TTC549 (cell line): ENCODE measurements at regions not wholly inside any gene's neighbourhood (a gene's known extent, or its start where the extent isn't known, plus 50 kb on each side); places are given as distances from the start of the nearest gene placed in this dataset.
"Not testable (repeated sequence)": the region's sequence is repeated elsewhere in the genome, so short reads cannot be mapped to it uniquely, and the experiment has no call there.

Experiments
- FAIRE-seq: peaks from 2 replicates; lab custom pipeline; 2012; peaks lifted over from hg19 to GRCh38; lab: Jason Lieb, UNC

DNA sequence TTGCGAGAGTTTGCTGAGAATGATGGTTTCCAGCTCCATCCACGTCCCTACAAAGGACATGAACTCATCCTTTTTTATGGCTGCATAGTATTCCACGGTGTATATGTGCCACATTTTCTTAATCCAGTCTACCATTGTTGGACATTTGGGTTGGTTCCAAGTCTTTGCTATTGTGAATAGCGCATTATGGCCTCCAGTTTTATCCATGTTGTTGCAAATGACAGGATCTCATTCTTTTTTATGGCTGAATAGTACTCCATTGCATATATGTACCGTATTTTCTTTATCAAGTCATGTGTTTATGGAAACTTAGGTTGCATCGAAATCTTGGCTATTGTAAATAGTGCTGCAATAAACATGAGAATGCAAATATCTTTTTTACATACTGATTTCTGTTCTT lies 266.1 kb upstream of the STXBP6 start:
- FAIRE-seq = not testable (repeated sequence)

DNA sequence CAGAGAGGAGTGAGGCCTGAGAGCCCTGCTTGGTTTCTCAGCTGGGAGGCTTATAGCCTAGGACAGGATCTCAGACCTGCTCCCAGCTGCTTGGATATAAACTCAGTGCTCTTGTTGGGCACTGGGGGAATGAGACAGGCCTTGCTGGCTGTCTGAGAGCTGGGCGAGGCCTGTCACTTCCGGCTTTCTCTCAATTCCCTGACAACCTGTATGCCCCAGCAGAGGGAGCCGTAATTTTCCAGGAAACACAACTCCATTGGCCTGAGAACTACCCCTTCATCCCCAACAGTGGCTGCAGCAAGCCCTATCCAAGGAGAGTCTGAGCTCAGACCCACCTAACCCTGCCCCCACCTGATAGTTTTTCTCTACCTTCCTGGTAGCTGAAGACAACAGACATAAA lies 258.3 kb upstream of the STXBP6 start:
- FAIRE-seq = no peak

DNA sequence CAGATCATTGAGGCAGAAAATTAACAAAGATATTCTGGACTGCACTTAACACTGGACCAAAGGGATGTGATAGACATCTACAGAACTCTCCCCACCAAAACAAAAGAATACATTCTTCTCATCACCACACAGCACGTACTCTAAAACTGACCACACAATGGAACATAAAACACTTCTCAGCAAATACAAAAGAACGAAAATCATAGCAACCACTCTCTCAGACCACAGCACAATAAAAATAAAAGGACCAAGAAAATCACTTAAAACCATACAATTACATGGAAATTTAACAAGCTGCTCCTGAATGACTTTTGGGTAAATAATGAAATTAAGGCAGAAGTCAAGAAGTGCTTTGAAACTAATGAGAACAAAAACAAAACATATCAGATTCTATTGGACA lies 254.0 kb upstream of the STXBP6 start:
- no peak for FAIRE-seq

DNA sequence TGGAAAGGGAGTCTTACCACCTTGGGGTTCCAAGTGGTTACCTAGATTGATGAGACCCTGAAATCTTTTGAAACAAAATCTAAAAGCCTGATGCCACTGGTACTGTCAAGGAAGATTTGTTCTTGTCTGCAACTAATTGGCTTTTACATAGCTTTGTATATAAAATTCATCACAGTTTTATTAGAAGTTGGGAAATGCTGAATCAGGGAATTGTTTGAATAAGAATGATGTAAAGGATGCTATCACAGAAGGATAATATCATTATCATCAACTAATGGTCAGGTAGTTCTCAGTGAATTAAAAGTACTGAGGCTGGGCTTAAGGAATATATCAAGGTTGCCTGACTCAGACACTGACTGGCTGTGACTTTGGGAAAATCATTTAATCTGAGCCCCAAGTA lies 248.3 kb upstream of the STXBP6 start:
- no peak for FAIRE-seq

DNA sequence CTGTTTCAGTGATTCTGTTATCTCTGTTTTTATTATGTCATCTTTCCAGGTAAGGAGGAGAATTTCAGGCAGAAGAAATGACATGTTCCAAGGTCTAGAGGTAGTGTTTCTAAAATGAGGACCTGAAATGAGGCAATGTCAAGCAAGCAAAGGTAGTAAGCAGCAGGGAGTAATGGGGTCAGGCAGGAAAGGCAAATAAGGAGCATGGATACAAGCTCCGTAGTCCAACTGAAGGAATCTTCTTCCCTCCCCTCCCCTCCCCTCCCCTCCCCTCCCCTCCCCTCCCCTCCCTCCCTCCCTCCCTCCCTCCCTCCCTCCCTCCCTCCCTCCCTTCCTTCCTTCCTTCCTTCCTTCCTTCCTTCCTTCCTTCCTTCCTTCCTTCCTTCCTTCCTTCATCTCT lies 240.2 kb upstream of the STXBP6 start:
- not testable (repeated sequence) for FAIRE-seq

DNA sequence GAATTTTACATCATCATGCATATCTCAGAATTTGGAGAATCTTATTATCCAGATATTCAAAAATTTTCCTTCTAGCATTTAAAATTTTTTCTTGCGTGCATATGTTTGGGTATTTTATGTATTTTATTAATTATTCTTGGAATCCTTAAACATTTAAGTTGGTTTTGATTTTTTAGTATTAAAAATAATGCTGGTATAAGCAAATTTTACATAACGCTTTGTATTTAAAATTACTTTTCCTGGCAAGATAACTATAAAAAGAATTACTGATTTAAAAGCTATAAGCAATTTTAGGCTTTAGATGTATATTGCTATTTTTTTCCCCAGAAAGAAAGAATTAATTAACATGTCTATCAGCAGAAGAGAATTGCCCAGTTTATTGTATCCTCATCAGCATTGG lies 224.6 kb upstream of the STXBP6 start:
- FAIRE-seq = no peak

DNA sequence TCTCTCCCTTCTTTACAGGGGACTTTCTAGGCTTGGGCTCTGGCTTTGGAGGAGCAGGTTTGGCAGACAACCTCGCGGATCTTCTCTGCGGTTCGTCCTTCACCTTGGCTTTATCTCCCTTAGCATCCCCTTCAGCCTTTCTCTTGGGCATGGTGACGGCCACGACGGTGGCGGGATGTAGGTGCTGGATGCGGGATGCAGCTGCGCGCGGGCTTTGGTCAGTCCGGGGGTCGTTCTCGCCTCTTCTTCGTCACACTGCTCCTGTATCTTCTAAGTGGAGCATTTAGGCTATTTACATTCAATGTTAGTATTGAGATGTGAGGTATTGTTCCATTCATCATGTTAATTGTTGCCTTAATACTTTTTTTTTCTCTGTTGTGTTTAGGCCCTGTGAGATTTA lies 217.2 kb upstream of the STXBP6 start:
- no peak for FAIRE-seq

DNA sequence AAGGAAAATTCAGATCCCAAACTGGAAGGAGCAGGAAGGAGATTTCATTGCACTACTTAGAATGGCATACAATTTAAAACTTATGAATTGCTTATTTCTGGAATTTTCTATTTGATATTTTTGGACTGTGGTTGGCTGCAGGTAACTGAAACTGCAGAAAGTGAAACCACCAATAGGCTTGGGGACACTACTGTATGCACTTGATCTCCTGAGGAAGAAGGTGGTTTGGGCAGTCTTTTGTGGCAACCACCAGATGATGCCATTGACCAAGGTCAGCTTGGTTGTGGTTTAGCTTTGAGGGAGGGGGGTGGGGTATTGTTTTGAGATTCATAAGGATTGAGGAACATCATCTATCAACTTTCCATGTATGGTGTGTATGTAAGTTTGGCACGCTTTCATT lies 209.5 kb upstream of the STXBP6 start:
- FAIRE-seq = no peak

DNA sequence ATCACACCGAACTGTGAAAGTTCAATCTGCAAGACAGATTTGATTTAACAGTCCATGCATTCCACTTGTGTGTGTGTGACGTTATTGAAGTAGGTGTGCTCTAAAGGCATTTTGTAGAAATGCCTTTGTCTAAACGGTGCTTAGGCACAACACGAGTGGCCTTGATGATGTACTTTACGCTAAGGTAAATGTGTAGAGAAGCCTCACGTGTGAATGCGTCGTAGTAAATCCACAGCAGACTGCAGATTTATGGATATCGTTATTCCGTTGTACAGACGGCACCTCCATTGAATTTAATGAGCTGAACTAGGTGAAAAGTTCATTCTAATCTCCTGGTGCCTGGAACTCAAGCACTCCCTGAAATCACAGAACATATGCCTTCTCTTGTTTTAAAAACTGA lies 202.8 kb upstream of the STXBP6 start:
- FAIRE-seq = no peak

DNA sequence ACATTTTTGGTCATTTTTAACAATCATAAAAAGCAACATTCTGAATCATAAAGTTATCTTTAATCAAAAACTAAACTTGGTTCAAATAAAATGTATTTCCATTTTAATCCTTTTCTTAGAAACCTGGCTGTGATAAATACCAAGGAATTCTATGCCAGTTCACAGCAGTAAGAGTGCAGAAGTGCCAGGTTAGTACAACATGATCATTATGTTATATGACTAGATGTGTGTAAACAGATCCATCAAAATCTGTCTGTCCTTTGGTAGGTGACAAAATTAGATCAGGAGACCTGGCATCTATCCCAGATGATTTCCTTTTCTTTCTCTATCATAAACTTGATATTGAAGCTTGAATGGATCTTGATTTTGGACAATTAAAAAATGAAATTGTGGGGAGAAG lies 200.6 kb upstream of the STXBP6 start:
- no peak for FAIRE-seq

DNA sequence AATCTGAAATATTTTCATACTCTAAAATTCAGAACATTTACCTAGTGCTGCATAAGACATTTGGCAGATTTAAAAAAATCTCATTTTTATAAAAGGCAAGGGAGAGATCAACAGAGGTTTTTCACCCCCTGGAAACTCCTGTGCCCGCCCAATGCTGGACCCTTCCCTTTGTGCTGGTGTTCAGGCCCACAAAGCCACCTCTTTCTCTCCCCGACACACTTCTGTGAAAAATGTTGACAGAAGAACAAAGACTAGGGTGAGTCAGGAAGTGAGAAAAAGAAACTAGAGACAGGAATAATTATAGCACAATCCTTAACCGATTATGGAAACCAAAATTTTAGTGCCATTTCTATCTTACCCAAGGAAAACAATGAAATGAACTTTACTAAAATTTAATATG lies 197.7 kb upstream of the STXBP6 start:
- FAIRE-seq = no peak

DNA sequence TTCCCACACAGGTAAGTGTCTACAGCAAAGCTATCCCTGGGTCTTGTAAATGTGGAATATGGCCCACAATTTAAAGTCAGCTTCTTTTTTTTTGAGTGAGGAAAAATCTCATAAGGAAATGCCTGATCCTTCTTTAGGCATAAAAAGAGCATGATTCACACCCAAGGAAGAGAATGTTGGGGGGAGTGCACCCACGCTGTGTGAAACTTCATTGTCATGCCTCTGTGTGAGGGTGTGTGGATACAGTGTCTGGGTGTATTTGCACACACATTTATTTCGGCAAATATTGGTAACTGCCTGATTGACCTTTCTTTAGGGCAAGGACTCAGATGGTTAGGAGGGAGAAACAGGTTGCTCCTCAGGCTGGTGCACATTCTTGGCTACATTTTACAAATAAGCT lies 196.8 kb upstream of the STXBP6 start:
- no peak for FAIRE-seq

DNA sequence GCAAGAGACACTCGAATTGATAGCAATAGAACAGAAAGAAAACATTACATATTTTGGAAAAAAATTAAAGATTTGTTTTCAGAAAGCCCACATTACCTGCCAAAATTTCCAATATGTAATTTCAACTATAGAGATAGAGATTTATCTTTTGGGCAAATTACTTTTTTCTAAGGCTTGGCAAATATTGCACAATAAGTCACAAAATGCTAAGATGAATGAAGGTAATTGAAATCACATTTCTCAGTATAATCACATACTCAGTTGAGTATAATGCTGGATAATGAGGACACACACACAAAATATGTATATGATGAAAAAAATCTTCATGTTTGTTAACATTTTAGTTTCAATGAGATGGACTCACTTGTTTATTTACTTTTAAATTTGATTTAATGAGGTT lies 189.2 kb upstream of the STXBP6 start:
- no peak for FAIRE-seq

DNA sequence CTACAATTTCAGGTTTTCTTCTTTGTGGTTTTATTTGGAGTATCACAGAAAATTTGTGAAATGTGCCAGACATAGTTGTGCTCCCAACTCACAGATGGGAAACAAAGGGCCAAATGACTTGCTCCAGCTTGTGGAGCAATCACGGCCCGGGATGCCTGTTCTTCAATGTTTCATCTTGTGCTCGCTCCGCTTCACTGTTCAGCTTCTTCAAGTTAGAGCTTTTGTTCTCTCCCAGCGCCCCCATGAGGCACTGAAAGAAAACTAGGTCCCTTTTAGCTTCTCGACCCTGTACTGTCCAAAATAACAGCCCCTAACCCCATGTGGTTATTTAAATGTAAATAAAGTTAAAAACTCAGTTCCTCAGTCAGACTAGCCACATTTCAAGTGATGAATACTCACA lies 187.9 kb upstream of the STXBP6 start:
- no peak for FAIRE-seq

DNA sequence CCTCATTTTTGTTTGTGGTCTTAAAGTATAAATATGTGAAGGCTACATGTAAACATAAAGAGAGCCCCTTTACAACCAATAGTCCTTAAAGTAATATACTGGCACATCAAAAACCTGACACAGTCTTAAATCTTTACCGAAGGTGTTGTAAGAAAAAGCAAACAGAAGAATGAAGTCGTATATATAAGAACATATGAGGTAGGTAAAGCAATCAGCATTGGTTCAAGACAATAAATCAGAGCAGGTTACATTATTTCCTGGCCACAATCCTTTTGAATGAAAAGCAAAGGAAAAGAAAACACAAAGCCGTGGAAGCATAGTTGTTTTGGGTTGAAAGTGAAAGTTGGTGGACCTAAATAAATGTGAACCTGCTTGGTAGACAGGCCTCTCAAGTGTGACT lies 183.7 kb upstream of the STXBP6 start:
- no peak for FAIRE-seq

DNA sequence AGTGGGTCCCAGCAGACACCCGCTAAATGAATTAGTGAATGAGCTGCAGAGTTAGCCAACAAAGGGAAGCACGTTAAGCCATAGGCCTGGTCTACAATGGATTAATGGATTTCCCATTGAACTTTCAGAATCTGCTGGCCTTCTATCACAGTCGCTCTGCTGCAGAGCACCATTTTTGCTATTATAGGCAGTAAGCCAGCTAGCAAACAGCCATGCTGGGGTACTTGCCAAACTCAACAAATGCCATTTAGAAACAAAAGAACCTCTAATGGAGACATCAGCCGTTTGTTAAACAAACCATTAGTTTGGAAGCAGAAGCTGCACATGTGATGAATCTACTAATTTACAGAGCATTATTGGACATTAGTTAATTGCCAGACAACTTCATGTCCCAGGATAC lies 181.1 kb upstream of the STXBP6 start:
- FAIRE-seq = no peak

DNA sequence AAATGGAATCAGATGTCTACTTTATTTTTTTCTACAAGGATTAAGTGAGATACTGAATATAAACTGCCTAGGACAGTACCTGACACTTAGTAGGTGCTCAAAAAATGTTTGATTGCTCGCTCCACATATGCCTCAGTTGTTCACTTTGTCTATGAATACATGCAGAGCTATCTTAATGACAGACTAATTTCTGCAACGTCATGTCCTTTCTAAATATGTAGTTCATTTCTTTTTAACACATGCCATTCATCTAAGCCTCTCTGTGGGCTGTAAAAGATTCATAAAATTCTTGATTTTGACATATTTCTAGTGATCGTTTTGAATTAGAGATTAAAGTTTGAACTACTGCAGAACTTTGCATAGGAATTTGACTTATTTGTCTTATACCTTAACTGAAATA lies 176.3 kb upstream of the STXBP6 start:
- FAIRE-seq = no peak

DNA sequence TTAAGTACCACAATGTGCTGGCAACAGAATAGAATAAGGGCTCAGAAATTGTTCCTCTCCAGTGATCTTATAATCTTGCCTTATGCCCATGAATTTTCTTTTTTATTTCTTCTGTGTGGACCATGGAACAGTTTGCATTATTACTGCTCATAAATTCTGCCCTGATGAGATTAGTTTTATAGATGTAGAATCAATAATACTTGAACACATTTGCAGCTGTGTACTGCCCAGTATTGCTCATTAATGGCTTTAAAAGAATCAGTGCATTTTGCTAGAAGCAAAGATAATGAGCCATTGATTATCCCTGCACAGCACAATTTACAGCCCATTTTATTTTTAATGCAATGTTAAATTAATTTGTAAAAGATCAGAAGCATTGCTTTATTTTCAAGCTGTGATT lies 172.3 kb upstream of the STXBP6 start:
- no peak for FAIRE-seq

DNA sequence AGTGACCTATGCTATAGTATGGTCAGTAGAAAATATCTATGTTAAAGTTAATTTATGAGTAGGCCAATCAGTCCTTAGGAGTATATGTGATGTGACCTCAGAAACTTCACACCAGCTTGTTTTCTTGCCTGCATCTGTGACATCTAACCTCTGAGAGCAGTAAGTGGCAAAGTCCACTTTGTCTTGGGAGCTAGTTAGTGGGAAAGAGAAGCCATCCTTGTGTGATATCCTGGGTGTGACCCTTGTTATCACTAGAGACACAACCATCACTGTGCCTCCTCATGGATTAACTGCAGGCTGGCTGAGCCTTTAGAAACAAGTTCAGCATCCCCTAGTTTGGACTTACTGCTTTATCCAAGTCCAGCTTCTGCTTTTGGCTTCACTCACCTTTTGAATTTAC lies 170.6 kb upstream of the STXBP6 start:
- FAIRE-seq = no peak

DNA sequence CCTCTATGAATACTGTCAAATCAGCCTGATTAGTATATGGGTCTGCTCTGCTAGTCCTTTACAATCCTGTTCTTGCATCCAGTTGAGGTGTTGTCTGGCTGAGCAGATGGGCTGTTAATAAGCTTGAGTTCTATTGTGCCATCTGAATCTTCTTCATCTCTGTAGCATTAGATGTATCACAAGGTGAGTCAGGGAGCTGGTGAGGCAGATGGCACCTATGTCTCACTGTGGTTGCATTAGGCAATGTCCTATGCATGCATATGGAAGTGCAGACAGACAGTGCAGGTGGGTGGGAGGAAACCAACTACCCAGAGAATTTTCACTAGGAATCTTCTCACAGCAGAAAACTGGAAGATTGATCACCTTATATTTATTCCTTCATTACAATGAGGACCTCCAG lies 165.7 kb upstream of the STXBP6 start:
- FAIRE-seq = no peak

DNA sequence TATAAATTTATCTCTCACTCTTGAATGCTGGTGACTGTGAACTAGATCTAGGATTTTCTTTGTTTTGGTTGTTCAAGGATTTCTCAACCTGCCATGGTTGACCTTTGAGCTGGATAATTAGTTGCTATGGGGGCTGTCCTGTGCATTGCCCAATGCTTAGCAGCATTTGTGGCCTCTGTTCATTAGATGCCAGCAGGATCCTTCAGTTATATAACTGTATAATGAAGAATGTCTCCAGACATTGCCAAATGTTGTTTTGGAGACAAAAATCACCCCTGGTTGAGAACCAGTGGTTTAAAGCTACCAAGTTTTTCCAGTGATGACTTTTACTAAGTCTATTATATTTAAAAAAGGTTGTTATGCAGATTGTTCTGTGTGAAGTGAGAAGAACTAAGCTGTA lies 147.9 kb upstream of the STXBP6 start:
- no peak for FAIRE-seq

DNA sequence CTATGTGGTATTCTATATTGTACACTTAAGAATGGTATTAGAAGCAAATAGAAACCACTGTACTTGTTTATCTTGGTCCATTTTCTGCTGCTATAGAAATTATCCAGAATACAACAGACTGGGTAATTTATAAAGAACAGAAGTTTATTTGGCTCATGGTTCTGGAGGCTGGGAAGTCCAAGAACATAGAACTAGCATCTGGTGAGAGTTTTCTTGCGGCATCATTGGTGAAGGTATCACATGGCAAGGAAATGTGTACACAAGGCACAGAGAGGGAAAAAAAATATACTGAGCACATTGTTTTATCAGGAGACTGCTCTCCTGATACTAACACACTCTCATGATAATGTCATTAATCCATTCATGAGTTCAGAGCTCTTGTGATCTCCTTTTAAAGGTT lies 130.3 kb upstream of the STXBP6 start:
- FAIRE-seq = no peak

DNA sequence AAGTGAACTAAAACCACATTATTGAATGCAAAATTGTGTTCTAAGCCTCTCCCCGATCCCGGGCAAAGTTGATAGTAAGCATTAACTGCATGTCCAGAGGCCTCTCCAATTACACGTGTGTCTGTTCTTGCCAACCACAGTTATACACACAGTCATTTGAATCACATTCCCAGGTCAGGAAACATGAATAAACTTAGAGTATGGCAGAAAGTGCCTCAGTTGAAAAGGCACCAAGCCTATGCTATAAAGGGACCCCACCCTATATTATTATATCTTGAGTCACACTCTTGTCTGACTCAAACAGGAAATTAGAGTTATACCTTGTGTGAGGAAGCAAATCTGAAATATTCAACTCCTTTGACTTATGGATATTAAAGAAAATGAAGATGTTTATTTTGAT lies 128.3 kb upstream of the STXBP6 start:
- FAIRE-seq = no peak

DNA sequence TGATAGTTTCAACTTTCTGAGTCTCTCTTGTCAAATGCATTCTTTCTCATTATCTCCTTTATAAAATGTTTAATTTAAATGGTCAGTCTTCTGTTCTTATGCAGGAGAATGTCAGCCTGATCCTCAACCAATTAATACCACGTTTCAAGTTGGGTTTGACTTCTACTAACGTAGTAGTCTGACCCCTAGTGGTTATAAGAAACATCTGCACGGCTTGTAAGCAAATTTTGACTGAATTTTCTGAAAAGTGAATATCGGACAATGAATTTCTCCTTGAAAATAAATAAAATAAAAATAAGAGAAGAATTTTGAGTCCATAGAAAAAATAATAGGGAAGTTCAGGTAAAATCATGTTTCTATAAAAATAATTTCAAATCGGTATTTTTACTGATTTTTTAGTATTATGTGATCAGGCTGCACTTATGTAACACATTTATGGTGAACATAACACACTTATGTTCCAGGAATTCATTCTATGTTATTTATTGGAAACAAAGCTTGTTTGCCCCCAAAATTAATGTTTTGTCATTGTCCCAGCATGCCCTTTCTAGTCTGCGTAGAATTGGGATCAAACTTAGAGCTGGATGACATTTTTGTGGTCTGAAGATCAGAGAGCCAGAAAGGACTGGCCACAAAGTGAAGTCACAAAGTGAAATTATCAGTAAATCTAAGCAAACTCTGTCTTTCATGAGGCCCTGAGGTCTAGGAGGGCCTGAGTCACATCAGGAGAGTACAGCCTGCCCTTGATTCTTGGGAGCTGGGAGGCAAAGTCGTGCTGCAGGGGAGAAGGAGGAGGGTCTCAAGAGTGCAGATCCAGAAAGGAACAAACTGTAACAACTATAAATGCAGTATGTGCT lies 101.2 kb upstream of the STXBP6 start:
- FAIRE-seq = peak; percentile 90

DNA sequence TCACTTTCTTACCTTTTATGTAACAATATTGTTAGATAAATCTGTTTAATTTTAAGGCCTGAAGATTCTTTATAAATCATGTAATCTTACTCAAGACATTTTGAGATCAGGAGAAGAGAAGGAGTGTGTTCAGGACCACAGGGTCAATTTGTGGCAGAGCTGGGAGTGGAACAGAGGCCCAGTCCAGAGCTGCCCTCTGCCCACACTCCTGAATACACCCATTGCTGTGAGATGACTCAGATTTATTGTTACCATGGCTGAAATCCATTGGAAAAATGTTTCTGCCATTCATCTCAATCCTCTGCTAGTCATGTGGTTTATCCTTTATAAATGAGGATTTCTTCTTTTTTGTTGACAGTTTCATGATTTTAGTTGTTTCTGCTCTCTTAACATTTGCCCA lies 100.5 kb upstream of the STXBP6 start:
- FAIRE-seq = no peak
